Stimulated activated naive CD4-positive, alpha-beta T cell (primary cell): ENCODE measurements at regions not wholly inside any gene's neighbourhood (a gene's known extent, or its start where the extent isn't known, plus 50 kb on each side); places are given as distances from the start of the nearest gene placed in this dataset.
"Not testable (repeated sequence)": the region's sequence is repeated elsewhere in the genome, so short reads cannot be mapped to it uniquely, and the experiment has no call there.

ENCODE experiments used
- DNase-seq, 6 experiments: peaks; one replicate each; lab custom pipeline; 2025; lab: John Stamatoyannopoulos, UW

DNA sequence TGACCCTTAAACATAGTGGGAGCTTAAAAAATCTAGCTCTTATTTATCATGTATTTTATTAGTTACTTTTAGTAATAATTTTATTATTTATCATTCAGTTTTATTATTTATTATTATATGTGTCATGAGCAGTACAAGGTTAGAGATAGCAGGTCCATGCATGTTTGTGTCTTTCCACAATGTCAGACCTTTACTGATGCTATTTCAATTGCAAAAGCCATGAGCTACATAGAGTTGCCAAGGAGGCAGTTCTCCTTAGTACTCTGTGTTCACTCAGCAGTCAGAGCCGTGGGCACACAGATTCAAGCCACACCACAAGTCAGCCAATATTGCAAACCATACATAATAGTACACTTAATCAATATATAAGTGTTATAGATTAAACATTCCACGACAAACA is 157.9 kb upstream of the NTRK2 start:
- no peak for DNase-seq

DNA sequence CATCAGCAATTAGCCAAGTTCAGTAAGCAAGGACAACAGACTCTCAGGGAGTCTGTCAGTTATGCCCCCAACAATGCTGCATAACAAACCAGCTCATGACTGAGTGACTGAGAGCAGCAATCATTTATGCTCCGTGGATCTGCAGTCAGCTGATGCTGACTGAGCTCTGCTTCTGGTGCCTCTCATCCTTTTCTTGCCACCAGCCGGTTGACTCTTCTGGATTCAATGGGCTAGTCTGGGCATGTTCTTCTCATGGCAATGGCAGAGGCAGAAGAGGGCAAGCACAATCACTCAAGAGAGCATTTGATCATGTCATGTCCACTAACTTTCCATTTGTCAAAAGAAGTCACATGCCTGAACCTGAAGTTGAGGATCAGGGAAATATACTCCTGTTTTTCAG is 157.0 kb upstream of the NTRK2 start:
- no peak for DNase-seq

DNA sequence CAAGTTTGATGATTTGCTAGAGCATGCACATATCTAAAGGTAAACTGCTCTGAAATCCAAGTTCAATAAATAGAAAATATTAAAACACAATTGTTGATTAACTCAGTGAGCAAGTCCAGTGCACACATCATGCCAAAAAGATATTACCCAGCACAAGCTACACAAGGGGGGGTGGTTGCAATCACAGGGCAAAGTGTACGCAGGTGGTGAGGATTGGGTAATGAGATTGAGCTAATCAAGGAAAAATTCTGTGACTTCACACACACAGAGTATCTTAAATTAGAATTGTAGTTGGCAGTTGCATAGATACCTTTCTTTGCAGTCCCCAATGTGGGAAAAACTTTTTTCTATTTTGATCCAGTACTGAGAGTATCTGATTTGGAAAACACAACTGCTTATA is 156.1 kb upstream of the NTRK2 start:
- DNase-seq = no peak

DNA sequence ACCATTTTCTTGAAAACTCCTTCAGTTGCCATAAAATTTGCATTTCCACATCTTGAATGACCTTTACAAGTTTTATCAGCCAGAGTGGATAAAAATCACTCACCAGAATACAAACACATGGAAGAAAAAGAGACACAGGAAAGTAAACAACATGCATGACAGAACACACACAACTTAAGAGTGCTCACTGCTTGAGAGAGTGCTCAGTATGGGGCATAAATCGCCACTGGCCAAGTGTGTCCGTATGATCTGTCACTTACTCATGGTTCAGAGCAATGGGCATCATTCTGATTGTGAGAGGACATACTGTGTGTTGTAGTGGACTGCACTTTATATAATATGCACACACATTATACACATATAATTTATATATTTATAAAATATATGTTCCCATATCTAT is 155.6 kb upstream of the NTRK2 start:
- DNase-seq = no peak

DNA sequence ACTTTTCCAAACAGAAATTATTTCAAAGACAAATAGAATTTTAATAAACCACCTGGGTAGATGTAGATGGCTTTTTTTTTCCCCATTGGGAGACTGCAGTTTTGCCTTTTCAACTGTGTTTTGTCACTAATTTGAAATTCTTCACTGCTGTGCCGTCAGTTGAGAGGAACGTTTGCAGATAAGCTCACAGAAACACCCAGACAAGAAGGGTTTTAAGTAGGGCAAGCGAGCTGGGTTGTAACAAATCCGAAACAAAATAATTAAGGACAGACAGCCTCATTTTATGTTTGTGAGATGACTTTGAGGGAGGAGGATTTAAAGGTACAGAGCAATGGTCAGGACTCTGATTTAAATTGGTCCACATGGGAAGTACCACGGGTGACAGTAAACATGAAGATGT is 155.1 kb upstream of the NTRK2 start:
- DNase-seq = no peak

DNA sequence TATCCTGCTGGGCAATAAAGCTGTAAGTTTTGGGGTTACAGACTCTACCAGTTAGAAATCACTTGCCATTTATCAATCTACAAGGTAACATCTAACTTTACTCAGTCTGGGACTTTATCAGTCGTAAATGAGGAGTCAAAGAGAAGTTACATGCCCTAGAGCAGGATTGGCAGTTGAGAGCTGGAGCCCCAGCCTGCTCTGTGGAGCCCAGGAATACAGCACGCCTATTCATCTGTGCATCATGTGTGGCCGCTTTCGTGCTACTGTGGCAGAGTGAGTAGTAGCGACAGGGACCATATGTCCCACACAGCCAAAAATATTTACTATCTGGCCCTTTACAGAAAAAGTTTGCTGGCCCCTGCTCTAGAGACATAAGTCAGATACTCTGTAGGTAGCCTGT is 152.5 kb upstream of the NTRK2 start:
- DNase-seq = no peak

DNA sequence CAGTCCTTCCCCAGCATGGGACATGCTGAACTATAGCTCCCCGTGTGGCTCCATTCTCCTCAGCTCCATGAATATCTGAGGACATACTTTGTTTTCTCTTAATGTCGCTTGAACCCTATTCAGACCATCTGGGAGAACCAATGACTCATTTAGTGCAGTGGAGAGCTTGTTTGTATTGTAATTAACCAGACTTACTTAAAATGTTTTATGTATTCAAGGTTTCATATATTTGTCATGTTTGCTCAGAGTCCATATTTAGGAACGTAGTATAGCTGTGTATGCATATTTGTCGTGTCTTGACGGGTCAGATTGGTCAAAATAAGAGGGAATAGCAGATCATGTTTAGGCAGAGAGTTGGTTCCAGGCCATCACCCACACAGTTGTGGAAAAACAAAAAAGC is 150.1 kb upstream of the NTRK2 start:
- no peak for DNase-seq

DNA sequence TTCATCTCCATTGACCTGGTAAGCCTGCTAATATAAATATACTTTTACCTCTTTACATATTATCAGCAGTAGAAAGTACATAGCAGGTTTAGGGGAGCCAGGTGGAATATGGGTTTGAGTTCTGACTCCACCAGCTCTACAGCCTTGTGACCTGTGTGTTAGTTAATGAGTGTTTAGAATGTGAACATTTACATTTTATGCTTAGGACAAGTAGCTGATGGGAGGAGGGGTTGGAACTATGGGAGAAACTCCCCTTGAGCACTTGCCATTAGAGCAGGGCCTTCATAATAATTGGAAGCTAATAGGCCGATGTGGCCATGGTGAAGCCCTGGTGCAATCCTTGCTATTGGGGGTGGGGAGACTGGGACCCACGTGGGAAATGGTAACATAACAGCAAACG is 148.3 kb upstream of the NTRK2 start:
- DNase-seq = no peak

DNA sequence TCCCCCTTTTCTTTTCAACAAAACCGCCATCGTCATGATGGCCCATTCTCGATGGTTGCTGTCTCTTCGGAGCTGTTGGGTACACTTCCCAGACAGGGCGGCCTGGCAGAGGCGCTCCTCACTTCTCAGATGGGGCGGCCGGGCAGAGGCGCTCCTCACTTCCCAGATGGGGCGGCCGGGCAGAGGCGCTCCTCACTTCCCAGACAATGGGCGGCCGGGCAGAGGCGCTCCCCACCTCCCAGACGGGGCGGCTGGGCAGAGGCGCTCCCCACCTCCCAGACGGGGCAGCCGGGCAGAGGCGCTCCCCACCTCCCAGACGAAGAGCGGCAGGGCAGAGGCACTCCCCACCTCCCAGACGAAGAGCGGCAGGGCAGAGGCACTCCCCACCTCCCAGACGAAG is 143.3 kb upstream of the NTRK2 start:
- DNase-seq = not testable (repeated sequence)

DNA sequence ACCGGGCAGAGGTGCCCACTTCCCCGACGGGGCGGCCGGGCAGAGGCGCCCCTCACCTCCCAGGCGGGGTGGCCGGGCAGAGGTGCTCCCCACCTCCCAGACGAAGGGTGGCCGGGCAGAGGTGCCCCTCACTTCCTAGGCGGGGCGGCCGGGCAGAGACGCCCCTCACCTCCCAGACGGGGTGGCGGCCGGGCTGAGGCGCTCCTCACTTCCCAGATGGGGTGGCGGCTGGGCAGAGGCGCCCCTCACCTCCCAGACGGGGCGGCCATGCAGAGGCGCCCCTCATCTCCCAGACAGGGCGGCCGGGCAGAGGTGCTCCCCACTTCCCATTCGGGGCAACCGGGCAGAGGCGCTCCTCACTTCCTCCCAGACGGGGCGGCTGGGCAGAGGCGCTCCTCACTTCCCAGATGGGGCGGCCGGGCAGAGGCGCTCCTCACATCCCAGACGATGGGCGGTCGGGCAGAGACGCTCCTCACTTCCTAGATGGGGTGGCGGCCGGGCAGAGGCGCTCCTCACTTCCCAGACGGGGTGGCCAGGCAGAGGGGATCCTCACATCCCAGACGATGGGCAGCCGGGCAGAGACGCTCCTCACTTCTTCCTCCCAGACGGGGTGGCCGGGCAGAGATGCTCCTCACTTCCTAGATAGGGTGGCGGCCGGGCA is 142.3 kb upstream of the NTRK2 start:
- DNase-seq = not testable (repeated sequence)

DNA sequence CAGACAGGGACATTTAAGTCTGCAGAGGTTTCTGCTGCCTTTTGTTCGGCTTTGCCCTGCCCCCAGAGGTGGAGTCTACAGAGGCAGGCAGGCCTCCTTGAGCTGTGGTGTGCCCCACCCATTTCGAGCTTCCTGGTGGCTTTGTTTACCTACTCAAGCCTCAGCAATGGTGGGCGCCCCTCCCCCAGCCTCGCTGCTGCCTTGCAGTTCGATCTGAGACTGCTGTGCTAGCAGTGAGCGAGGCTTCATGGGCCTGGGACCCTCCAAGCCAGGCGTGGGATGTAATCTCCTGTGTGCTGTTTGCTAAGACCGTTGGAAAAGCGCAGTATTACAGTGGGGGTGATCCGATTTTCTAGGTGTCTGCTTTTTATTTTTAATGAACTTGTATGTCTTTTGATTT is 133.6 kb upstream of the NTRK2 start:
- DNase-seq = not testable (repeated sequence)

DNA sequence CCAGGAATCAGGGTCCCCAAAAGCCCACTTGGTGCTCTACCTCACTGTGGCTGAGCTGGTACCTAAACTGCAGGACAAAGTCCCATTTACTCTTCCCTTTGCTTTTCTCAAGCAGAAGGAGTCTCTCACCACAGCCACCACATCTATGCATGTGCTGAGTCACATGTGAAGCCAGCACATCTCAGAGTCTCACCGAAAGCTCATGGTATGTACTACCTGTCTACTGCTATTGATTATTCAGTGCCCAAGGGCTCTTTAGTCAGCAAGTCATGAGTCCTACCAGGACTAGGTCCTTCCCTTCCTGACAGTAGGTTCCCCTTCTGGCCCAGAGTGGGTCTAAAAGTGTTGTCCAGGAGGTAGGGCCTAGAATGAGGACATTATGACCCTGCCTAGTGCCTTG is 130.7 kb upstream of the NTRK2 start:
- DNase-seq = no peak

DNA sequence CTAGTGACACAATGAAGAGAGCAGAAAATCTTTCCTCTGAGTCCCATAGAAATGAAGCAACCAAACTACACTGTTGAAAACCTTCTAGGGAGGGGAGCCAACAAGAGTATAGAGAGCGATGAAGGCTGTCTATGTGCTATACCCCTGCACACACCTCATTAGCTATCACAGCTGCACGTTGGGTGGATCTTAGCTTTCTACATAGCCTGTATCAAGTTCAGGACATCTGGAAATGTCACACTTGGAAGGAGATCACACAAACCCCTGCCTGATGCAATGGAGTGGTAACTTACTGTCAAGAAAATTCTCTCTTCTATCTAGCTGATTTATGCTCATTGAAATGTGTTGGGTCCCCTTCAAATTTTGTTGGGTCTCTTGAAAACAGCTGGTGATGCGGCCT is 127.0 kb upstream of the NTRK2 start:
- no peak for DNase-seq

DNA sequence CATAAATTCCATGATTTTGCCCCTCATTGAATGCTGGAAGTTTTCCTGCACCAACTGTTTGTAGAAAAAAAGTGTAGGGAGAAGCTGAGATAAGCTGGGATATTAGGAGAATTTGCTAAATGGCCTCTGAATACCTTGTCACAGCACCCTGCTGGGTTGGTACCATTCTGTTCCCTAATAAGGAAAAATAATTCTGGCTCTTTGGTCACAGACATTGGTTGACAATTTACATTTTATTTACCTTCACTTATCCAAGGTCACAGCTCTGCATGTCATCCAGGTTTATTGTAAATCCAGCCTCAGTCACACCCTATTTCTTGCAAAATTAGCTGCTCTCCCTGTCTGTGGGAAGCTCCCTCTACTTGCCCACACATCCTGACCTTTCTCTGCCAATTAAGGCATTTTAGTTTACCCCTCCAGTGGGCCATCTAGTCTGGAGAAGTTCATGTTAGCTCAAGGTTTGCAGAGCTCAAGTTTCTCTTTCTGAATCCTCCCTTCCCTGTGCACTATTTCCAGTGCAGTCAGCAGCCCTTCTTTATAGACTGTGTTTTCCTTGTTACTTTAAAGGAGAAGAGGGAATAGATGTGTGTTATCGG is 115.4 kb upstream of the NTRK2 start:
- DNase-seq = no peak

DNA sequence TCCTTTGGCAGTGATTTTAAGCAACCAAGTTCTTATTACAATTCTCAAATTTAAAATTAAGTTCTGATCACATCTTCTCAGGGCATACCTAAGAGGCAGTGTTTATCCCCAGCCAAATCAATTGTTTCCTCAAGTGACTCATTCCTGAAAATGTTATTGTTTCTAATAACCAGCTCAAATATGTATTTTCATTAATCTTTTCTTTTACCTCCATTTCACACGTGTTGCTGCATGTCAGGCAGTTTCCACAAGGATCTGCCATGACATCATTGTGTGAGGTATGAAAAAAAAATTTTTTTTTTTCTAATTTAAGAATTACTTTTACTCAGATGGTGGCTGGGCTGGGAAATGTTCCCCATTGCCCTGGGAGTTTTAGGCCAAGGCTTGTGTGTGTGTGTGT is 113.0 kb upstream of the NTRK2 start:
- no peak for DNase-seq

DNA sequence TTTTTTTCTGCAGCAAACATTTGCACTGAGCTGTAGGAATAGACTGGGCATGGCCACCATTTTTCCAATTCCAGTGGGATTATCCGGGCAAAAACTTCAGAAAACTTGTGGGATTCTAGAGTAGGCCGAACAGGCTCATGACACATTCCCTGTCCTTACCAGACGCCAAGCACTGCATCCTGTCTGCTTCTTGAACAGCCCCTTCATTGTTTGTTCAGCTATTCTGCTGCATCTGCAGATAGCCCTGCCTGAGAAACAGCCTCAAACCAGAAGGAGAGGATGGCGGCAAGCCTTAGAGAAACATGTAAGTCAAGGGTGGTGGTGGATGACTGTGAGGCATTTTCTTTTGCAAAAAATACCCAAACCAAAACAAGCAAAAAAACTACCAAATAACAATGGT is 111.8 kb upstream of the NTRK2 start:
- DNase-seq = no peak

DNA sequence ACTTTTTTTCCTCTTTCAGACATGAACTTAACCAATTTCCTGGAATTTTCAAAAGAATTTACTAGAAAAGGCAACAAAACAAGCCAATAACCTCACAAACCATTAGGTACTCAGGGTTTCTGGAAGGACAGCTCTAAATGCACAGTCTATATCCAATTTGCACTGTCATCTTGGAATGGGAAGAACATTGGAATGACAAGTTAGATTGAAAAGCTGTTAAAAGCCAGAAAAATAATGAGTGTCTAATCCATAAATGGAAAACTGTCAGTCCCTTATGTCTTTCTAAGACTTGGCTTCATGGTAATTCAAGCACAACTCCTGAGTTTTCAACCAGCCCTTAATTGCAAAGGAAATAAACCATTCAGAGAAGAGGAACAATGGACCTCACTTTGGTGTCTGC is 105.8 kb upstream of the NTRK2 start:
- DNase-seq = no peak

DNA sequence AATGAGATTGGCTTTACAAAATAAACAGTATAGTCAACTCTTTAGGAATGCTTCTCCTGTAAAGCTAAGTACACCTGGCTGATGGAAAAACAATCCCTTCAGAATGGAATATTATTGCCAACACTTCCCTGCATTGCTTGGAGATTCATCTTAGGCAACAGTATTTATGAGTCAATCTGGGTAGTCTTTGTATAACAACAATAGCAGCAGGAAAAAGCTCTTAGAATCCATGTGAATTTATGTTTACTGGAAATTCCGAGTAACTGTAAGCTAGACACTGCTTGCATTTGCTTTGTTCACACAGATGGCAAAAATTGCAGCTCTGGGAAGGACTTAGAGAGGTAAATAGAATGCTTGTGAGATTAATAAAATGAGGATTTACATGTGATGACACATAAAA is 101.7 kb upstream of the NTRK2 start:
- no peak for DNase-seq

DNA sequence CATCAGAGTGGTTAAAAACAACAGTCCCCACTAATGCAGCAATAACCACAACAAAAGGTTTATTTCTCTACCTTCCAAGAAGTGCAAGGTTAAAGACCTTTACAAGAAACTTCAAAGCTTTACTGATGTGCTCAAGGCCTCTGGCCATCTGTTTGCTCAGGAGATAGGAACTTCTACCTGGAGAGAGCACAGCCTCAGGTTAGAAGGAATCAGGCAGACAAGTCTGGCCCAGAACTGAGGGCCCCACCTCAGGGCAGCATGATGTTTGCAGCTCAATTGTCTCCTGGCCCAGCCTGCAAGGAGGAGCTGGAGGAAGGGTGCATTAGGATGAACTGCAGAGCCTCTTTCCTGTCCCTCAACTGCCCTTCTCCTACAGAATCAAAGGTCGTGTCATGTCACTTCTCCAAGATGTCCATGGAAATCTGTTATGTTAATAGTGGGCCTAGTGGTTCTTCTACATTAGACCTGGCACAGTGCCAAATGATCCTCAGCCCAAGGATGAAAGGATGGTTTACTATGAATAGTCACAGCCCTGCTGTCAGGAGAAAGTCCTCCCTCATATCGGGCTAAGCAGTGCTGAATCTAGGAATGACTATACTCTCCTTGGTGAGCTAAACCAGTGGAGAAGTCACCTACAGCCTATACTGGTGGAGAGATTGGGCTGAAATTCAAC is 98.9 kb upstream of the NTRK2 start:
- DNase-seq = no peak

DNA sequence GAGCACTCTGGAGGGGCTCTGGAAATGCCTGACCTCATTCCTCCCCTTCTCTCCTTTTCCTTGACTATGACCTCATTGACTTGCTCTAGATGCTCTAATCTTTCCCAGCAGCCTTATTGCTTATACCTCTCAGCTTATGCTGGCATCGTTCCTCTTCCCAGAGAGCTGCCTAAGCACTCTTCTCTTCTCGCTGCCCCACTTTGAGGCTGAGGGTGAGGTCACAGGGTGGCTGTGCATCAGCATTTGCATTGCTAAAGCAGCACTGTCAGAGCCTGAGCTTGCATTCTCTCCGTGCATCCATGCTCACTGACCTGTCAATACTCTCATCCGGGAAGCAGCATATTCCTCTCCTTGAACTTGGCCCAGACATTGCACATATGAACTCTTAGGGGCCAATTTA is 96.4 kb upstream of the NTRK2 start:
- no peak for DNase-seq

DNA sequence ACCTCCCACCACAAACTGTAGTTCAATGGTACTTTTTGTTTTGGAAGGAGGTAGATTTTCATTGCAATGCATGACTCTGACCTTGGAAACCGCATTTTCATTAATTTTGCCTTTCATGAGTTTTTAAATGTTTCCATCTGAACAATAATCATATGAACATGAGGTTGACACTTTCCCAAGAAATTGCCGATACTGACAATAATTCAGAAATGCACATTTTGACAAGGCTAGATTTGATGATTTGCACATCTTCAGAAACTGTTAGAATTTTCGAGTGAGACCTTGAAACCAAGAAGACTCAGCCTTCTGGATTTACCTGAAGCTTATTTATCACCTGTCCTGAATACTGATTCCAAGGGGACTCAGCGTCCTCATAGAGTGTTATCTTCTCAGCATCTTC is 93.8 kb upstream of the NTRK2 start:
- DNase-seq = no peak

DNA sequence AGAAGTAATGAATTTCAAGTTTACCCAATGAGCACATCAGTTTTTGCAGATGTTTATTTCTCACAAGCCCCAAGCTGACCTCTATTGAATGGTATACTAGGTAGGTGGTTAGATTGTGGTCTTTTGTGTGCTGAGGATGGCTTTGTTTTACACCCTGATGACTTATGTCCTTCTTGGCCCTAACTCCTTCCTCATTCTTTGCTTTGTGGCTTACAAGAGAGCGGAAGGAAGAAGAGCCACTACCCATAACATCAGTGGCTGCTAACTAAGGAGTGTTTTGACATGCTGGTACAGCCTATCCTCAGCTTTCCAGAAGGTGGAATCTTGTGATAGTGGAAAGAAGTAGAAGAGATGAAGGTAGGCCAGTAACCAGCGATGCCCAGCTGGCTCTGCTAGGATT is 85.7 kb upstream of the NTRK2 start:
- DNase-seq = no peak

DNA sequence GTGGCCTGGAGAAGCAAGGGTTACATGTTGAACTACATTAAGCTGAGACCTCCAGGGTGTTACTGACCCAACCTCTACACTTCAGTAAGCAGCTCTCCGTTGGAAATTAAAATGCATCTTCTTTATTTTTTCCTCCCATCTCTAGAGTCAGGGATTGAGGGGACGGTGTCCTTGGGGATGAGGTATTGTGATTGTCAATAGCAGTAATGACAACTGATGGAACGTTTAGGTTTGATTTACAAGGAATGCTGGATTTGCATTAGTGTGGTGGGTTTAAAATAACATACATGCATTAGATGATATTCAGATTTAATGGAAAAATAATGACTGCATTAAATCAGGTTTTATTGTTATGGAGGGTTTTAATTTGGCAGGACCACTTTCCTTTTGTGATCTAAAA is 82.9 kb upstream of the NTRK2 start:
- no peak for DNase-seq

DNA sequence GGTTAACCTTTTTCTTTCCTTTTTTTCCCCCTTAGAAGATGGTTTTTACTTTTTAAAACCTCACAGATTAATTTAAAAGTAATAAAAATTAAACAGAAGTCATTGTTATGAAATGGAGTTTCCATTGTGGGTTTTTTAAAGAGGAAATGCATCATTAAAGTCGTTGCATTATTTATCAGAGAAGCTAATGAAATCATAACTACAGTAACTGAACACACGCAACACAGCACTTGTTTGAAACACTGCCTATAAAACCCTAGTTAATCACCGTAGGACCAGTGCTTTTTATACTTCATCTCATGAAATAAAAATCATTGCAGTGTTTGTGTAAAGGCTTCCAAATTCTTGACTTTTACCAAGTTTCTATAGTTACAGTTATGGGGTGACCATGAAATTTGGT is 82.4 kb upstream of the NTRK2 start:
- DNase-seq = no peak
